ENCODE measurements at regions not wholly inside any gene's neighbourhood (a gene's known extent, or its start where the extent isn't known, plus 50 kb on each side); places are given as distances from the start of the nearest gene placed in this dataset.

GRCh38 chr20:22522701-22523100 lies 61.7 kb downstream of the FOXA2 start:
- no peak for TF ChIP-seq CTCF (IDR thresholded peaks at IDR 0.05)

- no peak for TF ChIP-seq CTCF (IDR thresholded peaks at IDR 0.05)
These were observed 64.0 kb downstream of the FOXA2 start for GRCh38 chr20:22520381-22520780.

GRCh38 chr20:22515264-22515663 lies 69.1 kb downstream of the FOXA2 start:
- no peak for TF ChIP-seq CTCF (IDR thresholded peaks at IDR 0.05)

- no peak for TF ChIP-seq CTCF (IDR thresholded peaks at IDR 0.05)
These were observed 70.8 kb downstream of the FOXA2 start for GRCh38 chr20:22513574-22513973.

- TF ChIP-seq CTCF (IDR thresholded peaks at IDR 0.05) = no peak
These were observed 71.4 kb downstream of the FOXA2 start for GRCh38 chr20:22512911-22513489.

GRCh38 chr20:22511943-22512910 lies 72.1 kb downstream of the FOXA2 start:
- no peak for TF ChIP-seq CTCF (IDR thresholded peaks at IDR 0.05)

- no peak for TF ChIP-seq CTCF (IDR thresholded peaks at IDR 0.05)
These were observed 74.6 kb downstream of the FOXA2 start for GRCh38 chr20:22509843-22510147.
